Colonic mucosa (tissue), 4 donors: ENCODE measurements at regions not wholly inside any gene's neighbourhood (a gene's known extent, or its start where the extent isn't known, plus 50 kb on each side); places are given as distances from the start of the nearest gene placed in this dataset.

Source experiments
- DNase-seq: peaks from one replicate; pipeline ENCODE4 v3.0.0-alpha.2; 2020
- H3K27ac ChIP-seq: fragments of 200-600 bp; one replicate; pipeline ENCODE4 v1.8.0; 2021
- H3K27me3 ChIP-seq: fragments of 200-600 bp; one replicate; pipeline ENCODE4 v1.8.0; 2021
- H3K36me3 ChIP-seq: fragments of 200-600 bp; one replicate; pipeline ENCODE4 v1.8.0; 2021
- H3K4me1 ChIP-seq: fragments of 200-600 bp; one replicate; pipeline ENCODE4 v1.8.0; 2021; ENCODE audit warnings: mild to moderate bottlenecking
- H3K4me3 ChIP-seq: fragments of 200-600 bp; one replicate; pipeline ENCODE4 v1.8.0; 2021
- H3K9ac ChIP-seq, 2 donors: one replicate each; pipeline ENCODE4 v1.7.0; 2013; ENCODE audit warnings: control low read depth in 2 of 2, low read depth in 2 of 2, low read length in 2 of 2
- H3K9me3 ChIP-seq: fragments of 200-600 bp; one replicate; pipeline ENCODE4 v1.8.0; 2021
- intact Hi-C: fragments of 100-400 bp; cut with DNase I; formaldehyde crosslinking; loops from one replicate; pipeline ENCODE4 v1.14.1; 2022
- TF ChIP-seq, protein P1 (sequence below): fragments of 200-600 bp; IDR thresholded peaks from one replicate; pipeline ENCODE4 v1.8.0; 2022; ENCODE audit warnings: antibody characterized with exemption, mild to moderate bottlenecking
- donor health status: healthy.
- donor health status: DM: no; HTN: no; CAD: no.
- donor health status: DM: no; HTN: no; CAD: no.

DNA sequence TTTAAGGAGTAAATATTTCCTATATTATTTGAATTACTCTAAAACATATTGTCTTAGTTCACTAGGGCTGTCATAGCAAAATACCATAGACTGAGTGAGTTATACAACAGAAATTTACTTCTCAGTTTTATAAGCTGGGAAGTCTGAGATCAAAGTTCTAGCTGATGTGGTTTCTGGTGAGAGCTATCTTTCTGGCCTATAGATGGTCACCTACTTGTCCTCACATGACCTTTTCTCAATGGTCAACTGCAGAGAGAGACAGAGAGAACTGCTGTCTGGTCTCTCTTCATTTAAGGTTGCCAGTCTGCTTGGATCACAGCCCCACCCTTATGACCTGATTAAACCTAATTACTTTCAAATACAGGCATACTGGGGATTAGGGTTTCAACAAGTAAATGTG lies 490.9 kb downstream of the FBXO15 start:
- intact Hi-C loops = no loop called here
- TF ChIP-seq, protein P1, sequence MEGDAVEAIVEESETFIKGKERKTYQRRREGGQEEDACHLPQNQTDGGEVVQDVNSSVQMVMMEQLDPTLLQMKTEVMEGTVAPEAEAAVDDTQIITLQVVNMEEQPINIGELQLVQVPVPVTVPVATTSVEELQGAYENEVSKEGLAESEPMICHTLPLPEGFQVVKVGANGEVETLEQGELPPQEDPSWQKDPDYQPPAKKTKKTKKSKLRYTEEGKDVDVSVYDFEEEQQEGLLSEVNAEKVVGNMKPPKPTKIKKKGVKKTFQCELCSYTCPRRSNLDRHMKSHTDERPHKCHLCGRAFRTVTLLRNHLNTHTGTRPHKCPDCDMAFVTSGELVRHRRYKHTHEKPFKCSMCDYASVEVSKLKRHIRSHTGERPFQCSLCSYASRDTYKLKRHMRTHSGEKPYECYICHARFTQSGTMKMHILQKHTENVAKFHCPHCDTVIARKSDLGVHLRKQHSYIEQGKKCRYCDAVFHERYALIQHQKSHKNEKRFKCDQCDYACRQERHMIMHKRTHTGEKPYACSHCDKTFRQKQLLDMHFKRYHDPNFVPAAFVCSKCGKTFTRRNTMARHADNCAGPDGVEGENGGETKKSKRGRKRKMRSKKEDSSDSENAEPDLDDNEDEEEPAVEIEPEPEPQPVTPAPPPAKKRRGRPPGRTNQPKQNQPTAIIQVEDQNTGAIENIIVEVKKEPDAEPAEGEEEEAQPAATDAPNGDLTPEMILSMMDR = no peak
- Histone ChIP-seq H3K27me3 (no peaks in the 10 kb centered on the region), H3K27ac (no peak overlapping the region), H3K36me3 (no peaks in the 10 kb centered on the region), H3K4me3 (no peak overlapping the region), H3K4me1 (no peaks in the 10 kb centered on the region), H3K9ac (no peak overlapping the region), H3K9me3 (no peaks in the 10 kb centered on the region)
- DNase-seq = no peak

DNA sequence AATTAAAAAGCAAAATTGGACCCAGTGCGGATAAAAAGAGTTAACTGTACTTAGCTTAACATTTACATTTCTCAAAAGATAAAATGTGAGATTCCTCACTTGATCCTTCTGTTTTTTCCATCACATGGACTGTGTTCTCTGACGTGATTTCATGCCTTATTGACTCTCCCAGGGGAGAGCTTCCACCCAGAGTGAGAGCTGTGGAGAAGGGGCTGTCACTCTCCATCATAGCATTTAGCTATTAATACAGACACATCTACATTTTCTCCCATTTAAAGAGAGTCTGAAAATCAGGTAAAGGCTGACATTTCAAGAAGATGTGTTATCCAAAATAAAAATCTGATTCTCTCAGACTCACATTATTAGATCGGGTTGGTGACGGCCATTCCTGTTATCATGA lies 493.8 kb downstream of the FBXO15 start:
- Histone ChIP-seq H3K27ac (no peak overlapping the region), H3K9me3 (no peaks in the 10 kb centered on the region), H3K4me3 (no peak overlapping the region), H3K27me3 (no peaks in the 10 kb centered on the region), H3K36me3 (no peaks in the 10 kb centered on the region), H3K4me1 (no peaks in the 10 kb centered on the region), H3K9ac (no peak overlapping the region)
- TF ChIP-seq, protein P1 = no peak
- intact Hi-C loops = no loop called here
- DNase-seq = no peak

DNA sequence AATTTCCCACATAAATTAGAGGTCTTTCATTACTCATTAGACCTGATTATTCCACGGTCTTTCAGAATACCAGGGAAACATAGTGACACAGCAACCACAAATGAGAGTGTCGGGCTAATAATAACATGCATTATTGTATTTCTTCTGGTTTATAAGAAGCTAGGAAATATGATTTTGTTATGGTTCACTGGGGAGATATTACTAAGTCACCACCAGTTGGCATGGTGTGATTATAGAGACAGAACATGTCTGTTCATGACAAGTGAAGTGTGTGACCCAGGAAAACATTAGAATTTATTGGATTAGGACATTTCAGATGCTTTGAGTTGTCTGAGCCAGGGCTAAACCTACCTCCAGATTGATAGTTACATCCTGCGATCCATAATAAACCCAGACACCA lies 494.4 kb downstream of the FBXO15 start:
- intact Hi-C loops = no loop called here
- H3K4me1 ChIP-seq = no peaks in the 10 kb centered on the region
- no peaks in the 10 kb centered on the region for H3K36me3 ChIP-seq
- TF ChIP-seq, protein P1 = no peak
- no peak for DNase-seq
- no peak overlapping the region for H3K9ac ChIP-seq
- H3K9me3 ChIP-seq = no peaks in the 10 kb centered on the region
- no peaks in the 10 kb centered on the region for H3K27me3 ChIP-seq
- no peak overlapping the region for H3K27ac ChIP-seq
- no peak overlapping the region for H3K4me3 ChIP-seq

GRCh38 chr18:73647391-73647790 lies 500.2 kb downstream of the FBXO15 start:
- H3K4me3 ChIP-seq = no peak overlapping the region
- DNase-seq = no peak
- no peaks in the 10 kb centered on the region for H3K36me3 ChIP-seq
- H3K9ac ChIP-seq = no peak overlapping the region
- TF ChIP-seq, protein P1 = no peak
- intact Hi-C loops = no loop called here
- no peaks in the 10 kb centered on the region for H3K4me1 ChIP-seq
- H3K27ac ChIP-seq = no peak overlapping the region
- H3K27me3 ChIP-seq = no peaks in the 10 kb centered on the region
- no peaks in the 10 kb centered on the region for H3K9me3 ChIP-seq

DNA sequence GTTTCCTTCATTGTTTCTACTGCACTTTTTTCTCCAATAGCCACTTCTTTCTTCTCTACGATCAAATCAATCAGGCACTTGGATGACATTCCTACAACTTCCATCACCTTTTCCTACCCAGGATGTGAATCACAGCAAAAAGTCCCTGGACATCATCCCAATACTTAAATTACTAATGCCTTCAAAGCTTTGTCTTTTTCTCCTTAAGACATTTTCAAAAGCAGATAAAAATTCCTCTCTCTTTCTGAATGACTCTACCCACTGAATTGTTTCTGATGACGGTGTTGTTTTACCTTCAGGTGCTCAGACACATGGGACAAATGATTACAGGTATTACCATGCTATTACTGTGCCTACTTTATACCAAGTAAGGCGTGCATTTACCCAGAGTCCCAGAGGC lies 500.9 kb downstream of the FBXO15 start:
- no peak overlapping the region for H3K9ac ChIP-seq
- no peaks in the 10 kb centered on the region for H3K4me1 ChIP-seq
- intact Hi-C loops = no loop called here

More for the DNA sequence above, 500.9 kb downstream of the FBXO15 start:
- H3K27ac ChIP-seq = no peak overlapping the region
- TF ChIP-seq, protein P1 = no peak
- H3K4me3 ChIP-seq = no peak overlapping the region
- no peaks in the 10 kb centered on the region for H3K9me3 ChIP-seq
- H3K27me3 ChIP-seq = no peaks in the 10 kb centered on the region
- no peak for DNase-seq
- no peaks in the 10 kb centered on the region for H3K36me3 ChIP-seq
